Naive B cell (primary cell): ENCODE measurements at regions not wholly inside any gene's neighbourhood (a gene's known extent, or its start where the extent isn't known, plus 50 kb on each side); places are given as distances from the start of the nearest gene placed in this dataset.
"Not testable (repeated sequence)": the region's sequence is repeated elsewhere in the genome, so short reads cannot be mapped to it uniquely, and the experiment has no call there.

ENCODE experiments used
- ATAC-seq, 2 donors: fragments of 150-1000 bp; cut with Tn5 transposase; 2 replicates each; pipeline ENCODE4 v1.10.0; 2021; ENCODE audit warnings: low read depth in 2 of 2, mild to moderate bottlenecking in 2 of 2, moderate library complexity in 2 of 2
- DNase-seq: peaks from one replicate; pipeline ENCODE4 v3.0.0; 2022
- H3K27ac Mint-ChIP-seq, 6 donors: one replicate each; pipeline ENCODE4 v1.8.0; 2020 to 2022; ENCODE audit warnings: mild to moderate bottlenecking in 6 of 6, mixed read lengths in 6 of 6, moderate library complexity in 5 of 6, inconsistent platforms in 2 of 6
- H3K27me3 Mint-ChIP-seq, 3 donors: one replicate each; pipeline ENCODE4 v1.8.0; 2021 to 2022; ENCODE audit warnings: mixed read lengths in 3 of 3, mild to moderate bottlenecking in 1 of 3
- H3K36me3 Mint-ChIP-seq, 2 donors: one replicate each; pipeline ENCODE4 v1.8.0; 2020 to 2022; ENCODE audit warnings: mixed read lengths in 2 of 2, inconsistent platforms in 1 of 2, mild to moderate bottlenecking in 1 of 2
- H3K4me1 Mint-ChIP-seq, 3 donors: one replicate each; pipeline ENCODE4 v1.8.0; 2020 to 2022; ENCODE audit warnings: mixed read lengths in 3 of 3, inconsistent platforms in 1 of 3, mild to moderate bottlenecking in 1 of 3, moderate library complexity in 1 of 3
- H3K4me3 Mint-ChIP-seq, 8 donors: one replicate each; pipeline ENCODE4 v1.8.0; 2020 to 2022; ENCODE audit warnings: mild to moderate bottlenecking in 8 of 8, mixed read lengths in 8 of 8, moderate library complexity in 8 of 8, inconsistent platforms in 2 of 8
- H3K9me3 Mint-ChIP-seq, 7 donors: one replicate each; pipeline ENCODE4 v1.8.0; 2020 to 2022; ENCODE audit warnings: mixed read lengths in 7 of 7, mild to moderate bottlenecking in 5 of 7, inconsistent platforms in 2 of 7, moderate library complexity in 1 of 7

- ATAC-seq (peak; percentile 89 to 95), DNase-seq (no peak)
- no peak overlapping the region for H3K4me3 Mint-ChIP-seq
- H3K27me3 Mint-ChIP-seq: peaks cover 32 to 57% (median 49%) of the 10 kb centered on the region in 3 donors
- H3K9me3 Mint-ChIP-seq: peaks cover 0 to 4% (median 0%) of the 10 kb centered on the region in 7 donors
- no peaks in the 10 kb centered on the region for H3K36me3 Mint-ChIP-seq
- H3K27ac Mint-ChIP-seq: peak overlapping the region in 1 of 6 donors; percentile 8
- H3K4me1 Mint-ChIP-seq: peaks cover 16 to 22% (median 22%) of the 10 kb centered on the region in 3 donors
These were observed 147.0 kb upstream of the PROK2 start for GRCh38 chr3:71931922-71932321.

DNA sequence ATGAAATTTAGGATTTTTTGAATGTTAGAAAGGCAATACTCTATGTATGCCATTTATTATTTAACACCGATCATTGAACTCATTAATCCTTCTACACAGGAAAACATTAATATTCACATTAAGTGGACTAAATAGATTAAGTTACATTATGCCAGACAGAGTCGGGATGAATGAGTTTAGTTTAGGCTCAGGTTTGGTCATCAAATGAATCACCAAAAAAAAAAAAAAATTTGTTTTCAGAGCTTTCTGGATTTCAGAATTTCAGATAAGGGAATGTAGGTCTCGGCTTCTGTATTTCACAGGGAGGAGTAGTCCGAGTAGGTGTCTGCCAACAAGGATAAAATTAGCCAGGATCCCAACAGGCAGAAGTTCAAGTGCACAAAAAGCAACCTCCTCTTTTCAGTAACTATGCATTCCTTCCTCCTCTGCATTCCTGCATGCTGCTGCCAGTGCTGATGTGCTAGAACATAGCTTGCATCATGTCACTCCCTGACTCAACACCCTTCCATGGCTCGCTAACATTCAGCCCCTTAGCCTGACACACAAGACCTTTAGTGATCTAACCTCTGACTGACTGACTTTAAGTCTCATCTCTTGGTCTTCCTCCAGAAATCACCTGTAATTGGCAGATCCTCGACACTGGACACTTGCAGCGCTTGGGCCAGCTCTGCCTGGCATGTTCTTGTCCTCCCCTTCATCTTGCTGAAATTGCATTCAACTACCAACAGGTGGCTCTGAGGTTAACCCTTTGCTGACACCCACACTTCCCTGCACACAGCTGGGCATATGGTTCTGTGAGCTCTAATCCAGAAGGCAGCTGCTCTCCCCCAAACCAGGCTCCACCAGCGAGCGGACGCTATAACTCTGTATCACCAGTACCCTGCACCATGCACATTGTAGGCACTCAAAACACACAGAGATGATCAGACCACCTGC is 145.4 kb upstream of the PROK2 start:
- ATAC-seq (no peak), DNase-seq (no peak)
- peaks cover 45 to 62% (median 57%) of the 10 kb centered on the region in 3 donors for H3K27me3 Mint-ChIP-seq
- no peaks in the 10 kb centered on the region for H3K36me3 Mint-ChIP-seq
- H3K4me3 Mint-ChIP-seq: no peak overlapping the region
- H3K9me3 Mint-ChIP-seq: peaks cover 0 to 2% (median 0%) of the 10 kb centered on the region in 7 donors
- no peak overlapping the region for H3K27ac Mint-ChIP-seq
- peaks cover 27 to 34% (median 31%) of the 10 kb centered on the region in 3 donors for H3K4me1 Mint-ChIP-seq

GRCh38 chr3:71928212-71928611 is 143.3 kb upstream of the PROK2 start:
- ATAC-seq: no peak
- H3K9me3 Mint-ChIP-seq: no peaks in the 10 kb centered on the region
- H3K27me3 Mint-ChIP-seq: peaks cover 46 to 57% (median 55%) of the 10 kb centered on the region in 3 donors
- DNase-seq: no peak
- peaks cover 27 to 34% (median 31%) of the 10 kb centered on the region in 3 donors for H3K4me1 Mint-ChIP-seq
- no peaks in the 10 kb centered on the region for H3K36me3 Mint-ChIP-seq
- no peak overlapping the region for H3K4me3 Mint-ChIP-seq
- H3K27ac Mint-ChIP-seq: no peak overlapping the region

DNA sequence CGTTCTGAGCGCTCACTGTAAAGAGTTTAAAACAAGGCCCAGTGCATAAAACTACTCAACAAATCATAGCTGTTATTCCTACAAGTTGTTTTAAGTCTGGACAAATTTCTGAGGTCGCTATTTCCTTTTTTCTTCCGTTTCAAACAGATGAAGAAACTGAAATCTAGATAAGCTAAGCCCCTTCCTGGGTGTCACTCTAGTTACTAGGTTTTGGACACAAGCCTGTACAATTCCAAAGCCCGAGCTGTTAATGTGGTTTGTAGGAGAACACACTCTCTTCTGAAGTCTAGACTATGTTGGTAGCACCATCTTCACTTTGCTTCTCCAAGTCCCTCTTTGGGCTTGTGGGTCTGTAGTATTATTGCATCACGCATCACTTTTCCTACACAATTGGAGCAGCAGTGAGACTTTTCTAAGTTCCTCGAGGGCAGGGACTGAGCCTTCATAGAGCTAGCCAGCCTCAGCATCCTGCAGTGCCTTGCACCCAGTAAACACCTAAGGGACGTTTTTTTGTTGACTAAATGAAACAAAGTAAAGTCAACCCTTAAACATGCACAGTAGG is 142.6 kb upstream of the PROK2 start:
- peaks cover 23 to 32% (median 29%) of the 10 kb centered on the region in 3 donors for H3K4me1 Mint-ChIP-seq
- DNase-seq (no peak), ATAC-seq (no peak)
- no peaks in the 10 kb centered on the region for H3K9me3 Mint-ChIP-seq
- no peaks in the 10 kb centered on the region for H3K36me3 Mint-ChIP-seq
- H3K27ac Mint-ChIP-seq: no peak overlapping the region
- no peak overlapping the region for H3K4me3 Mint-ChIP-seq
- H3K27me3 Mint-ChIP-seq: peaks cover 48 to 57% (median 57%) of the 10 kb centered on the region in 3 donors

DNA sequence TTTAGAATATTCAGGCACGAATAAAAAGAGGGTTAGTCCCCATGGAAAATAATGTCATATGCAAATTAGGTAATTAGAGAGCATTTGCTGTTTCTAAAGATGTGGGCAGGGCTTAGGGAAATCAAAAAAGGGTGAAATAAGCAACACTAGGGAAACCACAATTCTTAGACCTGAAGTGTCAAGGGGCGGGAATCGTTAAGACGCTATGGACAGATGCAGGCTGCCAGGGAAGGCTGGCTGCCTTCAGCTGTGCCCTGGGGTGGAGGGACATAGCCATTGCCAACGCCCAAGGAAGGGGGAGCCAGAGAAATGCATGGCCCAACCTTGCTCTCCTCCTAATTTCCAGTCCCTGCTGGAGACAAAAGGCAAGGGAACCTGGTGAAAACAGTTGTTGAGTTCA is 141.7 kb upstream of the PROK2 start:
- Mint-ChIP-seq H3K9me3 (no peaks in the 10 kb centered on the region), H3K4me1 (peaks cover 14 to 22% (median 19%) of the 10 kb centered on the region in 3 donors), H3K27ac (no peak overlapping the region), H3K36me3 (no peaks in the 10 kb centered on the region), H3K4me3 (no peak overlapping the region), H3K27me3 (peaks cover 50 to 60% (median 57%) of the 10 kb centered on the region in 3 donors)
- DNase-seq: no peak
- ATAC-seq: no peak

- ATAC-seq (peak; percentile 40 to 52), DNase-seq (no peak)
- peaks cover 13 to 21% (median 17%) of the 10 kb centered on the region in 3 donors for H3K4me1 Mint-ChIP-seq
- H3K4me3 Mint-ChIP-seq: no peak overlapping the region
- no peaks in the 10 kb centered on the region for H3K9me3 Mint-ChIP-seq
- no peaks in the 10 kb centered on the region for H3K36me3 Mint-ChIP-seq
- H3K27ac Mint-ChIP-seq: peak overlapping the region in 3 of 6 donors; percentile 34 to 48 (median 37)
- H3K27me3 Mint-ChIP-seq: peaks cover 54 to 63% (median 60%) of the 10 kb centered on the region in 3 donors
These were observed 141.3 kb upstream of the PROK2 start for GRCh38 chr3:71926262-71926600.

- Mint-ChIP-seq H3K27ac (peak overlapping the region in 4 of 6 donors; percentile 30 to 48 (median 36)), H3K4me1 (peaks cover 11 to 16% (median 13%) of the 10 kb centered on the region in 3 donors), H3K27me3 (peaks cover 58 to 63% (median 60%) of the 10 kb centered on the region in 3 donors), H3K4me3 (peak overlapping the region in 2 of 8 donors; percentile 4 to 18)
- H3K36me3 Mint-ChIP-seq, DNase-seq, H3K9me3 Mint-ChIP-seq: not testable (repeated sequence)
- ATAC-seq: peak; percentile 28 to 32
These were observed 140.7 kb upstream of the PROK2 start for GRCh38 chr3:71925511-71926261.

GRCh38 chr3:71924721-71925120 is 139.8 kb upstream of the PROK2 start:
- Mint-ChIP-seq H3K27ac (no peak overlapping the region), H3K36me3 (no peaks in the 10 kb centered on the region)

DNA sequence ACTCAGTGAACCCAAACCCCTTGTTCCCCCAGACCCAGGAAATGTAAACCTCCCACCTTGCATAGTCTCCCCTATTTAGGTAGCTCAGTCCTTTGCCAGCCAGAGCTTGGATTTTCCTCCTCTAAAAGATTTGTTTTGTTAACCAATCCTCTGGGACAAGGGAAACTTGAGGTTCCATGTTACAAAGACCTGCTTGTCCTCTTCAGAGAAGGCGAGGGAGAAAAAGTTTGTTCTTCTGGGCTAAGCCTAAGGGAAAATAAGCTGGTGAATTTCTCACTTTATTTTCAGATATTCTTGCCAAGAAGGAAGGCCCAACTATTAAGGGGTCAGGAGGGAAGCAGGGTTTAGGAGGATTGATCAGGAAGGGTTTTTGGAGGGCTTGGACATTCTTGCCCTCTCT is 136.1 kb upstream of the PROK2 start:
- peaks cover 78 to 86% (median 86%) of the 10 kb centered on the region in 3 donors for H3K27me3 Mint-ChIP-seq
- H3K36me3 Mint-ChIP-seq: no peaks in the 10 kb centered on the region

More at GRCh38 chr3:71924721-71925120, 139.8 kb upstream of the PROK2 start:
- Mint-ChIP-seq H3K4me1 (peaks cover 9 to 12% (median 11%) of the 10 kb centered on the region in 3 donors), H3K27me3 (peaks cover 62 to 65% (median 63%) of the 10 kb centered on the region in 3 donors), H3K4me3 (no peak overlapping the region), H3K9me3 (no peaks in the 10 kb centered on the region)
- no peak for DNase-seq
- ATAC-seq: no peak

DNA sequence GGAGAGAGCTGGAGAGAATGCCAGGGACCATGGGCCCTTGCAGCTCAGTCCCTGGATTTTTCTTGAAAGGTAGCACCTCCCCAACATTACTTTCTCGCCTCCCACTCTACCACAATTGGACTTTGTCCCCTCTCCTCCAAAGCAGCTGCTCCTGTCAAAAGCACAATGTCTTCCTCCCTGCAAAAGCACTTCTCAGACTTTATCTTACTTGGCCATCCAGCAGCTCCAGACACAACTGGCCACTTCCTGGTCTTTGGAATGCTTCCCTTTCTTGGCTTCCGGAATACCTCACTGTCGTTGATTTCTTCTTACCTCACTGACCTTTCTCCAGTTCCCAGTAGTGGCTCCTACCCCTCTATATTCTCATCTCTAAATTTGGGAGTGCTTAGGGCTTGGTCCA is 134.6 kb upstream of the PROK2 start:
- Mint-ChIP-seq H3K9me3 (peaks cover 0 to 6% (median 0%) of the 10 kb centered on the region in 7 donors), H3K4me3 (no peak overlapping the region), H3K27ac (peak overlapping the region in 1 of 6 donors; percentile 23), H3K4me1 (peaks cover 0 to 8% (median 0%) of the 10 kb centered on the region in 3 donors), H3K36me3 (no peaks in the 10 kb centered on the region), H3K27me3 (peaks cover 71 to 82% (median 72%) of the 10 kb centered on the region in 3 donors)
- no peak for DNase-seq
- ATAC-seq: no peak

More for the DNA sequence above, 136.1 kb upstream of the PROK2 start:
- DNase-seq: no peak
- peak overlapping the region in 1 of 6 donors; percentile 7 for H3K27ac Mint-ChIP-seq
- peaks cover 0 to 6% (median 0%) of the 10 kb centered on the region in 7 donors for H3K9me3 Mint-ChIP-seq
- ATAC-seq: no peak
- no peak overlapping the region for H3K4me3 Mint-ChIP-seq
- H3K4me1 Mint-ChIP-seq: peaks cover 5 to 15% (median 5%) of the 10 kb centered on the region in 3 donors

GRCh38 chr3:71917545-71917944 is 132.6 kb upstream of the PROK2 start:
- DNase-seq (no peak), ATAC-seq (no peak)
- Mint-ChIP-seq H3K4me1 (peaks cover 0 to 8% (median 0%) of the 10 kb centered on the region in 3 donors), H3K4me3 (no peak overlapping the region), H3K9me3 (peaks cover 0 to 6% (median 0%) of the 10 kb centered on the region in 7 donors), H3K27me3 (peaks cover 74 to 83% (median 75%) of the 10 kb centered on the region in 3 donors), H3K27ac (no peak overlapping the region), H3K36me3 (no peaks in the 10 kb centered on the region)

GRCh38 chr3:71916747-71917369 is 131.9 kb upstream of the PROK2 start:
- Mint-ChIP-seq H3K4me3 (peak overlapping the region in 2 of 8 donors; percentile 21 to 37), H3K9me3 (peaks cover 0 to 6% (median 0%) of the 10 kb centered on the region in 7 donors), H3K4me1 (peaks cover 0 to 8% (median 4%) of the 10 kb centered on the region in 3 donors), H3K36me3 (no peaks in the 10 kb centered on the region), H3K27ac (no peak overlapping the region), H3K27me3 (peaks cover 74 to 83% (median 75%) of the 10 kb centered on the region in 3 donors)
- DNase-seq (no peak), ATAC-seq (no peak)
